ENCODE measurements at regions not wholly inside any gene's neighbourhood (a gene's known extent, or its start where the extent isn't known, plus 50 kb on each side); places are given as distances from the start of the nearest gene placed in this dataset.
A peak's percentile ranks its signal among the peaks of the same experiment; 100 is the strongest.

GRCh38 chr11:57092028-57092698 is 89.6 kb upstream of the LRRC55 start:
- peaks cover 0 to 6% (median 3%) of the 10 kb centered on the region in 3 donors for H3K9me3 Mint-ChIP-seq
- no peaks in the 10 kb centered on the region for H3K36me3 Mint-ChIP-seq
- no peak overlapping the region for H3K4me3 Mint-ChIP-seq
- H3K27ac Mint-ChIP-seq: no peak overlapping the region
- no peaks in the 10 kb centered on the region for H3K27me3 Mint-ChIP-seq
- no peaks in the 10 kb centered on the region for H3K4me1 Mint-ChIP-seq

- Mint-ChIP-seq H3K36me3 (no peaks in the 10 kb centered on the region), H3K4me1 (no peaks in the 10 kb centered on the region)
Measured at GRCh38 chr11:57094181-57094935, 87.4 kb upstream of the LRRC55 start.

DNA sequence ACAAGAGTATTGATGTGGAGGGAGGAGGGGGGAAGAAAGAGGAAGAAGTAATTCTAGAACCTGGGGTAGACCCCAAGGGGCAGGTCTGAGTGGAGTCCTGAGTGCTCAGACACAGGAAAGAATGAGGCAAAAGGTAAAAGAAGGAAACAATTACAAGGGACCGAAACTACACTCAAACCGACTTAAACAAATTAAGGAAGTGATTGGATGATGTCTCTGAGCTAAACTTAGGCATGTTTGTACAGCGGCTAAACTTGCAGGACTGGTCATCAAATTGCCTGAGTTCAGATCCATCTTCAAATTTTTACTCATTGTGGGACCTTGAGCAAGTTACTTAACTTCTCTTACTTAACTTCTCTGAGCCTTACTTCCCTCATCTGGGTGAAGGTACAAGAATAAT is 86.3 kb upstream of the LRRC55 start:
- H3K36me3 Mint-ChIP-seq: no peaks in the 10 kb centered on the region
- no peaks in the 10 kb centered on the region for H3K27me3 Mint-ChIP-seq
- no peak overlapping the region for H3K4me3 Mint-ChIP-seq
- H3K9me3 Mint-ChIP-seq: peaks cover 0 to 6% (median 3%) of the 10 kb centered on the region in 3 donors
- no peaks in the 10 kb centered on the region for H3K4me1 Mint-ChIP-seq
- H3K27ac Mint-ChIP-seq: peak overlapping the region in 1 of 3 donors; percentile 48

More at GRCh38 chr11:57094181-57094935, 87.4 kb upstream of the LRRC55 start:
- peaks cover 0 to 6% (median 3%) of the 10 kb centered on the region in 3 donors for H3K9me3 Mint-ChIP-seq
- H3K27ac Mint-ChIP-seq: no peak overlapping the region
- H3K27me3 Mint-ChIP-seq: no peaks in the 10 kb centered on the region
- H3K4me3 Mint-ChIP-seq: no peak overlapping the region

DNA sequence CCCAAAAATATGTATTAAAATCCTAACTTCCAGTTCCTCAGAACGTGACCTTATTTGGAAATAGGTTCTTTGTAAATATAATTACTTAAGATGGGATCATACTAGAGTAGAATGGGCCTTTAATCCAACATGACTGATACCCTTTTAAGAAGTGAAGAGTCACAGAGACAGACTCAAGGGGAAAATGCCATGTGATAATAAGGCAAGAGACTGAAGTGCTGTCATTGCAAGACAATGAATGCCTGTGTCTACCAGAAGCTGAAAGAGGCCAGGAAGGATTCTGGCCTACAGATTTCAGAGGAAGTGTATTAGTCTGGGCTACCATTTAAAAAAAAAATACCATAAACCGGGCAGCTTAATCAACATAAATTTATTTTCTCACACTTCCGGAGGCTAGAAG is 85.9 kb upstream of the LRRC55 start:
- Mint-ChIP-seq H3K4me1 (no peaks in the 10 kb centered on the region), H3K9me3 (peaks cover 0 to 6% (median 3%) of the 10 kb centered on the region in 3 donors), H3K27ac (no peak overlapping the region), H3K36me3 (no peaks in the 10 kb centered on the region), H3K4me3 (no peak overlapping the region), H3K27me3 (peaks cover 3% of the 10 kb centered on the region)

DNA sequence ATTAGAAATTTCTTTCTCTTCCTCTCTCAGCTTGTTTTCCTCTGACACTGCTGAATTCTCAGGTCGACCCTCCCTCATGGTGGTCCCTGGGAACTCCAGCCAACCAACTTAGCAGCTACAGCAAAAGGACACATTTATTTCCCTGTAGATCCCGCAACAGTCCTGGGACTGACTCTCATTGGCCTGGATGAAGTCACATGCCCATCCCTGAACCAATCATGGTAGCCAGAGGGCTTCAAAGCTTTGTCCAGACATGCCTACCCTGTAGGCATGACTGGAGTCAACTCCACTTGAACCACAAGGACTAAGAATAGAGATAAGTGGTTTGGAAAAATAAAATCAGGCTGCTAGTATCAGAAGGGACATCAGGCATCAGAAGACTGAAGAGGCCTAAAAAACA is 84.6 kb upstream of the LRRC55 start:
- no peaks in the 10 kb centered on the region for H3K4me1 Mint-ChIP-seq
- no peaks in the 10 kb centered on the region for H3K36me3 Mint-ChIP-seq
- peaks cover 0 to 6% (median 3%) of the 10 kb centered on the region in 3 donors for H3K9me3 Mint-ChIP-seq
- H3K27me3 Mint-ChIP-seq: peaks cover 3% of the 10 kb centered on the region
- no peak overlapping the region for H3K27ac Mint-ChIP-seq
- H3K4me3 Mint-ChIP-seq: no peak overlapping the region

DNA sequence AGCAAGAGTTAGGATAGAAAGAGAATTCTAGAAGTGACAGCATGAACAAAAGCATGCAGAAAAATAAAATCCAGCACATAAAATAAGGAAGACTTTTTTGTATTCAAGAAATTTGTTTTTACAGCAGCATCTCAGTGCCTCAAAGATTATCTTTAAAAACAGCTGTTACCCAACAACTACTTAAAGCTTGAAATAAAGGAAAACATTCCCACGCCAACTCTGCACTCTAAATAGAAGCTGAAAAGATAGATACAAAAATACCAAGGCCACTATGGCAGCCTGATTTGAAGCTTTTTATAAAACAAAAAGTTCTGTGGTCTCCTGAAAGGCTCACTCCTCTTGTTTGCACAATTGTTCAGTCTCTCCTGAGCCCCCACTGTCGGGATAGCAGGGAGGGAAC is 83.6 kb upstream of the LRRC55 start:
- Mint-ChIP-seq H3K27me3 (peaks cover 3% of the 10 kb centered on the region), H3K9me3 (peaks cover 0 to 6% (median 0%) of the 10 kb centered on the region in 3 donors), H3K36me3 (no peaks in the 10 kb centered on the region), H3K4me3 (no peak overlapping the region), H3K27ac (no peak overlapping the region), H3K4me1 (no peaks in the 10 kb centered on the region)

GRCh38 chr11:57100638-57101331 is 81.0 kb upstream of the LRRC55 start:
- no peak overlapping the region for H3K27ac Mint-ChIP-seq
- H3K27me3 Mint-ChIP-seq: peaks cover 6% of the 10 kb centered on the region
- H3K4me3 Mint-ChIP-seq: no peak overlapping the region
- no peaks in the 10 kb centered on the region for H3K9me3 Mint-ChIP-seq
- H3K4me1 Mint-ChIP-seq: no peaks in the 10 kb centered on the region
- H3K36me3 Mint-ChIP-seq: no peaks in the 10 kb centered on the region

DNA sequence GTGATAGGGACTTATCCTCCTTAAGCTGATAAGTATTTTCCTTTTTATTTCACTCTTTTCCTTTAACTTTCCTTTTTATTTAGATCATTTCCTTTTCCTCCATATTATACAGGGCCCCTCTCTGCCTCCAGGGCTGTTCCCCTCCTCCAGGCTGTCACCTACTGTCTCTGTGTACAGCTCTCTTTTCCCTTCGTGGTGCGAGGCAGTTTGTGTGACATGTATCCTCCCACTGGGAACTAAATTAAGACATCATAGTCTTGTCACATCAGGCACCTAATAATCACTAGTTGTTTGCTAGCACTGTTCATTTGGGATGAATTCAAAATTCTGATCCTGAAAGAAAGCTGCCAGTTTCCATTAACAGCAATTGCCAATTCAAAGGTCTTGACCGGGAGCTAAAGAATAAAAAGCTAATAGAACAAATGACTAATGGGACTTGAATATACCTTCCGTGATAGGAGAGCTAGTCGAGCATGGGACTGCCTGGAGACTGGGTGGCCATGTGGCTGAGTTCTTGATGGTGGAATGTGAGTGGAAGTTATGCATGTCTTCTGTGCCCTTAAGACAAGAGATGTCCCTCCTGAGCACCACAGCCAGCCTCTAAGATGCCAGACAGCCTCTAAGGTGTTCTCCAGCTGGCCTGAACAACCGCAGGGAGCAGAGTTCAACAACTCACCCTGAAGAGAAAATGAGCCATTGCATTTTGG is 77.7 kb upstream of the LRRC55 start:
- Mint-ChIP-seq H3K27me3 (peaks cover 6% of the 10 kb centered on the region), H3K4me1 (no peaks in the 10 kb centered on the region), H3K9me3 (peaks cover 0 to 11% (median 9%) of the 10 kb centered on the region in 3 donors), H3K27ac (no peak overlapping the region), H3K4me3 (peak overlapping the region in 1 of 4 donors; percentile 17), H3K36me3 (peaks cover 2% of the 10 kb centered on the region)

DNA sequence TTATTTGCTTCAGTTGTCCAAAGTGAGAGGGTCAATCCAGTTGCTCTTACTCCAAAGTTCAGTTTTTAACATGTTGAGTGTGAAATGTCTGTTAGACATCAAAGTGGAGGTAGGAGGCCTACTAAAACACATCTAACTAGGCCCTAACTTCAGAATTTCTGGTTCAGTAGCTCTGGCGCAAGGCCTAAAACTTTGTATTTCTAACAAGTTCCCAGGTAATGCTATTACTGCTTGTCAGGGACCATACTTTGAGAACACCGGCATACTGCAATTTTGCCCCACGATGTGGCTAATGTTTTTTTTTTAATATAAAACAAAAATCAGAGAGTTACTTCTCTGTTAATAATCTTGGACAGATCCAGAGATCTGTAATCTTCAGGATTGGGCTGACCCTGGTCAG is 72.4 kb upstream of the LRRC55 start:
- H3K4me3 Mint-ChIP-seq: no peak overlapping the region
- H3K27ac Mint-ChIP-seq: no peak overlapping the region
- peaks cover 2% of the 10 kb centered on the region for H3K36me3 Mint-ChIP-seq
- H3K9me3 Mint-ChIP-seq: peaks cover 1 to 11% (median 11%) of the 10 kb centered on the region in 3 donors
- H3K27me3 Mint-ChIP-seq: no peaks in the 10 kb centered on the region
- no peaks in the 10 kb centered on the region for H3K4me1 Mint-ChIP-seq

GRCh38 chr11:57111619-57112018 is 70.1 kb upstream of the LRRC55 start:
- Mint-ChIP-seq H3K4me3 (no peak overlapping the region), H3K27me3 (peaks cover 2% of the 10 kb centered on the region), H3K27ac (no peak overlapping the region), H3K9me3 (peaks cover 1 to 11% (median 6%) of the 10 kb centered on the region in 3 donors), H3K4me1 (no peaks in the 10 kb centered on the region), H3K36me3 (peaks cover 2% of the 10 kb centered on the region)

DNA sequence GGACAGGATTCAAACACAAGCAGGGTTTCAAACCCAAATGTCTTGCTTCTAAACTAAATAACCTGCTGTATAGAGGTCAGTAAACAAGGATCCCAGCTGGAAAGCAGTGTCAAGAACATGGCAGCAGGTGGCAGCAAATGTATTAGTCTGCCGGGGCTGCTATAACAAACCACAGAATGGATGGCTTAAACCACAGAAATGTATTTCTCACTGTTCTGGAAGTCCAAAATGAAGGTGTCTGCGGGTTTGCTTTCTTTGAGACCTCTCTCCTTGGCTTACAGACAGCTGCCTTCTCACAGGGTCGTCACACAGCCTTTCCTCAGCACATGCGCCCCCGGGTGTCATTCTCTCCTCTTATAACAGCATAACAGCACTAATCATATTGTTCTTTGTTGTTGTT is 65.1 kb upstream of the LRRC55 start:
- Mint-ChIP-seq H3K9me3 (no peaks in the 10 kb centered on the region), H3K4me1 (no peaks in the 10 kb centered on the region)

GRCh38 chr11:57120192-57120965 is 61.4 kb upstream of the LRRC55 start:
- Mint-ChIP-seq H3K4me1 (no peaks in the 10 kb centered on the region), H3K27ac (no peak overlapping the region), H3K9me3 (peaks cover 0 to 3% (median 0%) of the 10 kb centered on the region in 3 donors), H3K27me3 (peaks cover 4% of the 10 kb centered on the region), H3K4me3 (no peak overlapping the region), H3K36me3 (no peaks in the 10 kb centered on the region)

More for the DNA sequence above, 65.1 kb upstream of the LRRC55 start:
- Mint-ChIP-seq H3K36me3 (no peaks in the 10 kb centered on the region), H3K27ac (no peak overlapping the region), H3K27me3 (peaks cover 2% of the 10 kb centered on the region), H3K4me3 (no peak overlapping the region)

DNA sequence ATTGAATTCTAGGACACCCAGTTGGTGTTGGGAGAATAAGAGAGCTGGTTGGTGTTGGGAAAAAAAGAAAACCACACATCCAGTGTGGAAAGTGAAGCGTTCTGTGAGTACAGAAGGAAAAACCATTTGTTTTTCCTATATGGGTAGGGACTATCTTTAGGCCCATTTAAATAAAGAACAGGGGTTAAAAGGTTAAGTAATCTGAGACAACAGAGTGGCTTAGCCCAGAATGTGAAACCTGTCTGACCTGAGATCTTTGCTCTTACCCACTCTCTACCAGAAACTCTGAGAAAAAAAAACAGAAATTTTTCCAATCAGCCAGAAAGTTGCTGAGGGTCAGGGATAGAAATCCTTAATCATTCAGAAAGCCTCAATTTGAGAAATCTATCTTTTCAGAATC is 59.8 kb upstream of the LRRC55 start:
- no peaks in the 10 kb centered on the region for H3K36me3 Mint-ChIP-seq
- H3K9me3 Mint-ChIP-seq: peaks cover 0 to 3% (median 0%) of the 10 kb centered on the region in 3 donors
- no peak overlapping the region for H3K4me3 Mint-ChIP-seq
- H3K4me1 Mint-ChIP-seq: no peaks in the 10 kb centered on the region
- H3K27me3 Mint-ChIP-seq: peaks cover 6% of the 10 kb centered on the region
- H3K27ac Mint-ChIP-seq: no peak overlapping the region

GRCh38 chr11:57123590-57123989 is 58.2 kb upstream of the LRRC55 start:
- Mint-ChIP-seq H3K27ac (no peak overlapping the region), H3K4me3 (no peak overlapping the region), H3K4me1 (peaks cover 0 to 1% (median 0%) of the 10 kb centered on the region in 3 donors), H3K9me3 (peaks cover 0 to 3% (median 0%) of the 10 kb centered on the region in 3 donors), H3K27me3 (peaks cover 6% of the 10 kb centered on the region), H3K36me3 (no peaks in the 10 kb centered on the region)

All from IgD-negative memory B cell (primary cell).